ENCODE measurements at regions not wholly inside any gene's neighbourhood (a gene's known extent, or its start where the extent isn't known, plus 50 kb on each side); places are given as distances from the start of the nearest gene placed in this dataset.
A peak's percentile ranks its signal among the peaks of the same experiment; 100 is the strongest.

DNA sequence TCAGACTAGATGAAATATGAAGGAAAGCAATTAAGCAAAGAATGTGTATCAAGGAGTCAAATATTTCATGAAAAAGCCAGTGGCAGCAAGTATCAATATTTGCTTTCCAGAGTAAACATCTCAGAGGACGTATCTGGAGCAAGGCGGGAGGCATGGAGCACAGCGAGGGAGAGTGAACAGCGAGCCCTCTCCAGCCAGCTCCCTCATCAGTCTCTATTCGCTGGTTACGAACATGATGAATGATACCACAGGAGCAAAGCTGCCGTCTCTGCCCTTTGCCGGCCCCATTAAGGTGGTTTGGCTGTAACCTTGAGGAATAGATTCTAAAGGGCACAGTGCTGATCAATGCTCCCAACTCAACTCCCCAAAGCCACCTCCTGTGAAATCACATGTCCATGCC, 95.8 kb downstream of the CCNA1 start:
- no peak for DNase-seq
- H3K27ac ChIP-seq: no peak overlapping the region

DNA sequence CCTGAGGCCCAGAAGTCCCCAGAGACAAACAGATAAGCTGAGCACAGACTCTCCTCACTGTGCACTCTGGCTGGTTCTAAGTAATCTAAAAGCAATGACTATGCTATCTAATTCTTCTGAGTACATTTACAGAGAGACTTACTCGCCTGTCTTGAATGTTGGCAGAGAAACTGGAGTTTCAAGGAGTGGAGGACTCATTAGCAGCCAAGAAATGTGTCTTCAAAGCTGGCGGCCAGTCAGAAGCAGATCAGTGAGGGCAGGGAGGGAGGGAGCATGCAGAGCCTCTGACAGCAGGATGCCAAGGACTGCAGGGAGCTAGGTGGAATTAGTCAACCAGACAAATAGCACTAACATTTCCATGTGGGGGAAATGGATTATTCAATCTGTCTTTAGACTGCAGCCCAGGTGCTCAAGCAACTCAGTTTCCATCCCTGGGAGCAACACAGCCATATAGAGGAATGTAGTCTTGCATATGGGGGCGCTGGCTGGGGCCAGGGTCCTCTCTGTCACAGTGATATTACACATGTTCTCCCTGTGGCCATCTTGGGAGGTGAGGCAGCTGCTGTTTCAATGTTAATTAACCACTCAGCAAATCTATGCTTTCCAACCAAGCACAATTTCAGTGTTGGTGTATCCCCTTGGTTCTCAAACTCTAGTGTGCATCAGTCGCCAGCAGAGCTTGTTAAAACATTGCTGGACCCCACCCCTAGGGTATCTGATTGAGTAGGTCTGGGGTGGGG, 97.9 kb downstream of the CCNA1 start:
- Histone ChIP-seq H3K27ac (no peak overlapping the region), H3K36me3 (no peaks in the 10 kb centered on the region), H3K4me1 (peaks cover 4% of the 10 kb centered on the region), H3K27me3 (no peaks in the 10 kb centered on the region), H3K9me3 (no peaks in the 10 kb centered on the region), H3K4me3 (no peak overlapping the region)
- TF ChIP-seq, protein P1, sequence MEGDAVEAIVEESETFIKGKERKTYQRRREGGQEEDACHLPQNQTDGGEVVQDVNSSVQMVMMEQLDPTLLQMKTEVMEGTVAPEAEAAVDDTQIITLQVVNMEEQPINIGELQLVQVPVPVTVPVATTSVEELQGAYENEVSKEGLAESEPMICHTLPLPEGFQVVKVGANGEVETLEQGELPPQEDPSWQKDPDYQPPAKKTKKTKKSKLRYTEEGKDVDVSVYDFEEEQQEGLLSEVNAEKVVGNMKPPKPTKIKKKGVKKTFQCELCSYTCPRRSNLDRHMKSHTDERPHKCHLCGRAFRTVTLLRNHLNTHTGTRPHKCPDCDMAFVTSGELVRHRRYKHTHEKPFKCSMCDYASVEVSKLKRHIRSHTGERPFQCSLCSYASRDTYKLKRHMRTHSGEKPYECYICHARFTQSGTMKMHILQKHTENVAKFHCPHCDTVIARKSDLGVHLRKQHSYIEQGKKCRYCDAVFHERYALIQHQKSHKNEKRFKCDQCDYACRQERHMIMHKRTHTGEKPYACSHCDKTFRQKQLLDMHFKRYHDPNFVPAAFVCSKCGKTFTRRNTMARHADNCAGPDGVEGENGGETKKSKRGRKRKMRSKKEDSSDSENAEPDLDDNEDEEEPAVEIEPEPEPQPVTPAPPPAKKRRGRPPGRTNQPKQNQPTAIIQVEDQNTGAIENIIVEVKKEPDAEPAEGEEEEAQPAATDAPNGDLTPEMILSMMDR (IDR thresholded peaks at IDR 0.05): no peak
- ATAC-seq: peak; percentile 70
- intact Hi-C loops (cut with DNase I): no loop called here
- peak; percentile 64 for DNase-seq

More for the DNA sequence above, 95.8 kb downstream of the CCNA1 start:
- H3K27me3 ChIP-seq: no peaks in the 10 kb centered on the region
- peaks cover 4% of the 10 kb centered on the region for H3K4me1 ChIP-seq
- TF ChIP-seq, protein P1 (IDR thresholded peaks at IDR 0.05): no peak
- ATAC-seq: peak; percentile 58
- no peaks in the 10 kb centered on the region for H3K36me3 ChIP-seq
- intact Hi-C loops (cut with DNase I): no loop called here
- no peak overlapping the region for H3K4me3 ChIP-seq
- no peaks in the 10 kb centered on the region for H3K9me3 ChIP-seq

DNA sequence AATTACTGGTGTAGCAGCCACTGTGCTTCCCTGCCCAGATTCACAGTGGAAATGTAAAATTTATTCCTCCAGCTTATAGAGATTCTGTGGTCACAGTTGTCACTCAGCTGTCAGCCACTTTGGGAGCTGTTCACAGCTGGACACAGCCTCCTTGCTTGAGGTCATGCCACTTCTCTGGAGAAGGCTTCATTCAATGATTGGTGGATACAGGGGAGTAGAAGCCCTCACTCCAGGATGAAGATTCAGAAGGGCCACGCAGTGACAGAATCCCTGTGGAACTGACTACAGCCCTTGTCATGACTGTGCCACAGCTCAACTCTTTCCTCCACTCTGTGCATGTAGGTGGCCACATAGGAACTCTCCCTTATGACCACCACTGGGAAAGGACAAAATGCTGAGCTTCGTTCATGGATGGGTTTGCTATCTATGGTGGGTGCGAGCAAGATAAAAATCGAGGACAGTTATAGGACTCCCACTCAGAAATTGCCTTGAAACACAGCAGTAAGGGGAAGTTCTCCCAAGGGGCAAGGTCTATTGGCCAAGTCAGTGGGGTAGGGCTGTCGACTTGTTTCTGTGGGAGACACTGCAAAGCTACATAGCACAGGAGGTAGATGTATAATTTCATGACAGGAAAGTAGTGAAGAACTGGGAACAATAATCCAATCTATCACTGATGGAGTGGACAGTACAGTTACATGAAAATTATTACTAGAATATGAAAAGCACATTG, 98.7 kb downstream of the CCNA1 start:
- no peak overlapping the region for H3K27ac ChIP-seq
- DNase-seq: no peak
- H3K4me1 ChIP-seq: peaks cover 4% of the 10 kb centered on the region
- intact Hi-C loops (cut with DNase I): no loop called here
- H3K36me3 ChIP-seq: no peaks in the 10 kb centered on the region
- H3K27me3 ChIP-seq: no peaks in the 10 kb centered on the region
- TF ChIP-seq, protein P1 (IDR thresholded peaks at IDR 0.05): no peak
- no peak overlapping the region for H3K4me3 ChIP-seq
- no peaks in the 10 kb centered on the region for H3K9me3 ChIP-seq
- no peak for ATAC-seq

DNA sequence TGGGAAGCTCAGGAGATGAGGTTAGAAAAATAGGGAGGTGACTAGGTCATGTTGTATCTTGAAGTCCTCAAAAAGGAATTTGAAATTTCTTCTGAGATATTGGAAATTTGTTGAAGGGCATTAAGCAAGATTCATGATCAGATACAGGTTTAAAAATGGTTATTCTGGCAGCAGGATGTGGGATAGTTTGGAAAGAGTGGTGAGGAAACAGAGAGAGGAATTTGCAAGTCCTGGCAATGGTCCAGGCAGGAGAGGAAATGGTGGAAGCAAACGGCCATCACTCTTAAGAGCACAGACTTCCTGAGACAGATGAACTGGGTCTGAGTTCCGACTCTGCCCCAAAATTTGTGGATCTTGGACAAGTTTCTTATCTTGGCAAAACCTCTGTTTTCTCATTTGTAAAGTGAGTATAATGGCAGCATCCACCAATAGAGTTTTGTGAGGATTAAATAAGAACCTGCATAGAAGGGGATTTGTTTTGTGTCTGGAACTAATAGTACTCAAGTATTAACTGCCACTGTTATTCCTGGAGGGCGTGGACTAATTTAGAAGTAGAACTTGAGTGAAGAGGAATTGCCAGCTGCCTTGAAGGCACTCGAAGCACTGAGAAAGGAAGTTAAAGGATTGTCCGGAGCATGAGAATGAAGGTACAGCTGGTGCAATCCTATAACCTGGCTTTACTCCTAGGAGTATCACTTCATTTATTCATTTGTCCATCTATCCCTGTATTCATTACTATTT, 99.6 kb downstream of the CCNA1 start:
- Histone ChIP-seq H3K4me3 (no peak overlapping the region), H3K27ac (no peak overlapping the region), H3K36me3 (no peaks in the 10 kb centered on the region), H3K27me3 (no peaks in the 10 kb centered on the region), H3K4me1 (peaks cover 4% of the 10 kb centered on the region), H3K9me3 (no peaks in the 10 kb centered on the region)
- TF ChIP-seq, protein P1 (IDR thresholded peaks at IDR 0.05): no peak
- DNase-seq (no peak), ATAC-seq (peak; percentile 63)
- intact Hi-C loops (cut with DNase I): no loop called here

DNA sequence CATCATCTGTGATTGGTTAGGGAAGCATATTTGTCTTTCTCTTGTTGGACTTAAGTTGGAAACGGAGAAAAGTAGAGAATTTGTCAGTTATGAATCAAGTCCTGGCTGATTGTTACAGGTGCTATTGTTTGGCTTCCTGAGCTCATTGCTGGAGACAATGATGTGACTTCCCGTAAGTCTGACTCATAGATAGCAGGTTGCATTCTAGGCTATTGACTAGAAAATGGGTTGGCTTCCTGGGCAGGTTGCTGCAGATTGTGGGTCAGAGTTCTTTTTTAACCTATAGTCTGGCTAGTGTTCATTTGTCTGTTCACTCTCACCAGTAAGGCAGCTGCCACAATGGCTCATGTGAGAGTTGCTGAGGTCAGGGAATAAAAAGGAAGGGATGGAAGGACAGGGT, 101.5 kb downstream of the CCNA1 start:
- H3K4me1 ChIP-seq: peaks cover 4% of the 10 kb centered on the region
- intact Hi-C loops (cut with DNase I): no loop called here
- ATAC-seq (no peak), DNase-seq (no peak)
- no peak overlapping the region for H3K4me3 ChIP-seq
- no peaks in the 10 kb centered on the region for H3K36me3 ChIP-seq
- H3K27ac ChIP-seq: no peak overlapping the region
- TF ChIP-seq, protein P1 (IDR thresholded peaks at IDR 0.05): no peak
- no peaks in the 10 kb centered on the region for H3K27me3 ChIP-seq
- no peaks in the 10 kb centered on the region for H3K9me3 ChIP-seq
